ENCODE measurements at regions not wholly inside any gene's neighbourhood (a gene's known extent, or its start where the extent isn't known, plus 50 kb on each side); places are given as distances from the start of the nearest gene placed in this dataset.

DNA sequence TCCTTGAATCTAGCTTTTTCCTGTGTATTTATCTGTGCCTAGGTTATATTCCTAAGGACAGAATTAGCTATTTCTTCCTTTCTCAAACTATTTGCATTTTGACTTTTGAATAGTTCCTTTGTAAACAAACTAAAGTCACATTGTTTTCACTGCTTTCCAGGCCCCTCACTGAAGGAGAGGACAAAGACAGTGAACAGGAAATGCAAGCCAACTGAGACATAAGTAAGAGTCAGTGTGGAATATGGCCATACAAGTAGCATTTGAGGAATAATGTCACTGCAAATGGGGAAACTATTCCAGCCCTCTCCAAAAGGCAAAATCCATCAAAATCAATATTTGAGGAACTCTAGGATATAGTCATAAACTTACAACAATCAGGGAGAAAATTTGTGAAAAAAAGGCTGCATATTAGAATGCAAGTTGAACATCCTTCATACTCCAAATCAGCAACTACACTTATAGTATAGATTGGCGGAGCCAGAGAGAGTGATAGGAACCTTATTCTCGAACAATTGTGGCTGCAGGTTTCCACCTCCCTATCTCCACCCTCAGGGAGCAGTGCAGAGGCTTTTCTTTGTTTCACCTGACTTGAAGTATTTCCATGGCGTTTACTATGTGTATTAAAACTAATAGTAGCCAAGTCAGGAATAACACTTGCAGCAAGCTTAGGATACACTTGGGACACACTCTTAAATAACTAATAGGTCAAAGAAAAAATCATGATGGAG, 1110.4 kb upstream of the ADGRL3 start:
- ATAC-seq (no peak), FAIRE-seq (no peak), DNase-seq (ENCODE audit: low read depth, low spot score) (no peak)
- WGBS (ENCODE audit: insufficient coverage, insufficient replicate concordance, low lambda C conversion rate, missing lambda C conversion rate): 10% methylated on average over 3 of the region's 3 CpGs
- ChIA-PET CTCF (no interaction called here), RAD21 (ENCODE audit: unreplicated experiment) (no interaction called here), POLR2A (no interaction called here), SMC1A (ENCODE audit: uncharacterized antibody, unreplicated experiment) (no interaction called here)
- H4K20me1 ChIP-seq (ENCODE audit: control insufficient read depth, insufficient read depth): no peaks in the 10 kb centered on the region
- no peaks in the 10 kb centered on the region for H3K79me2 ChIP-seq (ENCODE audit: control insufficient read depth, insufficient read depth, low read length)
- BruUV-seq (replicated peaks): no TSS peak
- in situ Hi-C loops (cut with MboI): no loop called here
- no peak overlapping the region for H3K9ac ChIP-seq (ENCODE audit: control insufficient read depth, insufficient read depth, low read length)
- H3K36me3 ChIP-seq (ENCODE audit: control insufficient read depth in 2 of 2, insufficient read depth in 2 of 2, low read length in 1 of 2): no peaks in the 10 kb centered on the region
- intact Hi-C loops (cut with micrococcal nuclease; ENCODE audit: unreplicated experiment): no loop called here
- H3K27ac ChIP-seq (ENCODE audit: control insufficient read depth, insufficient read depth): no peak overlapping the region
- no peak overlapping the region for H3K4me3 ChIP-seq
- TF ChIP-seq ZNF384 (IDR thresholded peaks at IDR 0.05; ENCODE audit: borderline replicate concordance, low read depth, low read length) (no peak), MYB (IDR thresholded peaks at IDR 0.05; ENCODE audit: borderline replicate concordance, low read depth, low read length) (no peak), NFYB (IDR thresholded peaks at IDR 0.05; ENCODE audit: insufficient read depth, low read depth, low read length) (no peak)
- TF ChIP-seq, protein P1, sequence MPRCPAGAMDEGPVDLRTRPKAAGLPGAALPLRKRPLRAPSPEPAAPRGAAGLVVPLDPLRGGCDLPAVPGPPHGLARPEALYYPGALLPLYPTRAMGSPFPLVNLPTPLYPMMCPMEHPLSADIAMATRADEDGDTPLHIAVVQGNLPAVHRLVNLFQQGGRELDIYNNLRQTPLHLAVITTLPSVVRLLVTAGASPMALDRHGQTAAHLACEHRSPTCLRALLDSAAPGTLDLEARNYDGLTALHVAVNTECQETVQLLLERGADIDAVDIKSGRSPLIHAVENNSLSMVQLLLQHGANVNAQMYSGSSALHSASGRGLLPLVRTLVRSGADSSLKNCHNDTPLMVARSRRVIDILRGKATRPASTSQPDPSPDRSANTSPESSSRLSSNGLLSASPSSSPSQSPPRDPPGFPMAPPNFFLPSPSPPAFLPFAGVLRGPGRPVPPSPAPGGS (IDR thresholded peaks at IDR 0.05; ENCODE audit: borderline replicate concordance, insufficient read depth, low read depth, low read length, poor library complexity, severe bottlenecking): no peak
- H3K27me3 ChIP-seq (replicated peaks in 1 of 2; ENCODE audit: control insufficient read depth in 2 of 2, insufficient read depth in 2 of 2, low read length in 1 of 2): no peaks in the 10 kb centered on the region
- H3K9me3 ChIP-seq (replicated peaks; ENCODE audit: control insufficient read depth, insufficient read depth, low read length): no peaks in the 10 kb centered on the region
- no peaks in the 10 kb centered on the region for H3K4me1 ChIP-seq (ENCODE audit: control insufficient read depth, insufficient read depth, low read length)
- H3K4me2 ChIP-seq (ENCODE audit: control insufficient read depth, insufficient read depth): no peak overlapping the region
- no peak overlapping the region for H2AFZ ChIP-seq (ENCODE audit: control insufficient read depth, low read depth, low read length)

DNA sequence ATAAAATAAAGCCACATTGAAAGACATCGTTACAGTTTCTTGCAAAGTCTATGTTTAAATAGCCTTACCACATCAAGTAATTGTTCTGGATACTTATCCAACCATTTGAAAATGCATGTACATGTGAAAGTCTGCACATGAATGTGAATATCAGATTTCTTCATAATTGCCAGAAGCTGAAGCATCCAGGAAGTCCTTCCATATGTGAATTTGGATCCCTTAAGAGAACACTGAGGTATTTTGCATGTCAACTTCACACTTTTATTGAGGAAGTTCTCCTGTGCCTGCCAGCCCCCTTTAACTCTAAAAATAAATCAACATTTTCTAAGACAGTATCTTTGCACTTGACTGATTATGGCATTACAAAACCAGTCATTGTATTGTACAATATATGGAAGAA, 1103.5 kb upstream of the ADGRL3 start:
- no peaks in the 10 kb centered on the region for H3K79me2 ChIP-seq (ENCODE audit: control insufficient read depth, insufficient read depth, low read length)
- ATAC-seq (no peak), DNase-seq (ENCODE audit: low read depth, low spot score) (no peak), FAIRE-seq (no peak)
- H3K4me2 ChIP-seq (ENCODE audit: control insufficient read depth, insufficient read depth): no peak overlapping the region
- in situ Hi-C loops (cut with MboI) (no loop called here), intact Hi-C loops (cut with micrococcal nuclease; ENCODE audit: unreplicated experiment) (no loop called here)
- H4K20me1 ChIP-seq (ENCODE audit: control insufficient read depth, insufficient read depth): no peaks in the 10 kb centered on the region
- no peak overlapping the region for H3K9ac ChIP-seq (ENCODE audit: control insufficient read depth, insufficient read depth, low read length)
- H3K9me3 ChIP-seq (replicated peaks; ENCODE audit: control insufficient read depth, insufficient read depth, low read length): no peaks in the 10 kb centered on the region
- CTCF ChIA-PET: interaction anchor here (0.8 kb wide), 1 partner anchor 15 kb away, joined by 4 read pairs; no protein-coding TSS in a partner anchor
- no peaks in the 10 kb centered on the region for H3K27me3 ChIP-seq (replicated peaks in 1 of 2; ENCODE audit: control insufficient read depth in 2 of 2, insufficient read depth in 2 of 2, low read length in 1 of 2)
- H3K36me3 ChIP-seq (ENCODE audit: control insufficient read depth in 2 of 2, insufficient read depth in 2 of 2, low read length in 1 of 2): no peaks in the 10 kb centered on the region
- SMC1A ChIA-PET (ENCODE audit: uncharacterized antibody, unreplicated experiment): no interaction called here
- no TSS peak for BruUV-seq (replicated peaks)
- H3K27ac ChIP-seq (ENCODE audit: control insufficient read depth, insufficient read depth): no peak overlapping the region
- H3K4me1 ChIP-seq (ENCODE audit: control insufficient read depth, insufficient read depth, low read length): no peaks in the 10 kb centered on the region
- H2AFZ ChIP-seq (ENCODE audit: control insufficient read depth, low read depth, low read length): no peak overlapping the region
- POLR2A ChIA-PET: no interaction called here
- RAD21 ChIA-PET (ENCODE audit: unreplicated experiment): no interaction called here
- no peak overlapping the region for H3K4me3 ChIP-seq
- WGBS (ENCODE audit: insufficient coverage, insufficient replicate concordance, low lambda C conversion rate, missing lambda C conversion rate): 0% methylated on average over 1 of the region's 1 CpG
- TF ChIP-seq CREB1 (IDR thresholded peaks at IDR 0.05; ENCODE audit: low read depth): no peak
- no peak for TF ChIP-seq ETV6 (conservative IDR thresholded peaks at IDR 0.05 in 1 of 2, IDR thresholded peaks at IDR 0.05 in 1 of 2; ENCODE audit: borderline replicate concordance in 1 of 2, low read depth in 1 of 2)
- TF ChIP-seq, protein P2, sequence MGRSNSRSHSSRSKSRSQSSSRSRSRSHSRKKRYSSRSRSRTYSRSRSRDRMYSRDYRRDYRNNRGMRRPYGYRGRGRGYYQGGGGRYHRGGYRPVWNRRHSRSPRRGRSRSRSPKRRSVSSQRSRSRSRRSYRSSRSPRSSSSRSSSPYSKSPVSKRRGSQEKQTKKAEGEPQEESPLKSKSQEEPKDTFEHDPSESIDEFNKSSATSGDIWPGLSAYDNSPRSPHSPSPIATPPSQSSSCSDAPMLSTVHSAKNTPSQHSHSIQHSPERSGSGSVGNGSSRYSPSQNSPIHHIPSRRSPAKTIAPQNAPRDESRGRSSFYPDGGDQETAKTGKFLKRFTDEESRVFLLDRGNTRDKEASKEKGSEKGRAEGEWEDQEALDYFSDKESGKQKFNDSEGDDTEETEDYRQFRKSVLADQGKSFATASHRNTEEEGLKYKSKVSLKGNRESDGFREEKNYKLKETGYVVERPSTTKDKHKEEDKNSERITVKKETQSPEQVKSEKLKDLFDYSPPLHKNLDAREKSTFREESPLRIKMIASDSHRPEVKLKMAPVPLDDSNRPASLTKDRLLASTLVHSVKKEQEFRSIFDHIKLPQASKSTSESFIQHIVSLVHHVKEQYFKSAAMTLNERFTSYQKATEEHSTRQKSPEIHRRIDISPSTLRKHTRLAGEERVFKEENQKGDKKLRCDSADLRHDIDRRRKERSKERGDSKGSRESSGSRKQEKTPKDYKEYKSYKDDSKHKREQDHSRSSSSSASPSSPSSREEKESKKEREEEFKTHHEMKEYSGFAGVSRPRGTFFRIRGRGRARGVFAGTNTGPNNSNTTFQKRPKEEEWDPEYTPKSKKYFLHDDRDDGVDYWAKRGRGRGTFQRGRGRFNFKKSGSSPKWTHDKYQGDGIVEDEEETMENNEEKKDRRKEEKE (IDR thresholded peaks at IDR 0.05): no peak
- no peak for TF ChIP-seq MTA2 (IDR thresholded peaks at IDR 0.05; ENCODE audit: low read depth)
- no peak for TF ChIP-seq KAT2A (conservative IDR thresholded peaks at IDR 0.05; ENCODE audit: control insufficient read depth, low read depth, low read length)
- no peak for TF ChIP-seq CBX3 (IDR thresholded peaks at IDR 0.05; ENCODE audit: borderline replicate concordance, low read depth)
- no peak for TF ChIP-seq EGR1 (IDR thresholded peaks at IDR 0.05; ENCODE audit: borderline replicate concordance in 1 of 2, low read depth in 2 of 2, low read length in 2 of 2)
- TF ChIP-seq TBL1XR1 (IDR thresholded peaks at IDR 0.05; ENCODE audit: low read depth, low read length): no peak
- no peak for TF ChIP-seq SIN3A (IDR thresholded peaks at IDR 0.05; ENCODE audit: low read depth, low read length)

Data from GM12878 (cell line).